Activated T-cell treated with anti-CD3 and anti-CD28 coated beads, Interleukin-2, amount 50 U/mL, for 48 hours (primary cell): ENCODE measurements at regions not wholly inside any gene's neighbourhood (a gene's known extent, or its start where the extent isn't known, plus 50 kb on each side); places are given as distances from the start of the nearest gene placed in this dataset.
"Not testable (repeated sequence)": the region's sequence is repeated elsewhere in the genome, so short reads cannot be mapped to it uniquely, and the experiment has no call there.

Experiments
- DNase-seq, 2 experiments: peaks; one replicate each; pipeline ENCODE4 v3.0.0-alpha.2; 2020

DNA sequence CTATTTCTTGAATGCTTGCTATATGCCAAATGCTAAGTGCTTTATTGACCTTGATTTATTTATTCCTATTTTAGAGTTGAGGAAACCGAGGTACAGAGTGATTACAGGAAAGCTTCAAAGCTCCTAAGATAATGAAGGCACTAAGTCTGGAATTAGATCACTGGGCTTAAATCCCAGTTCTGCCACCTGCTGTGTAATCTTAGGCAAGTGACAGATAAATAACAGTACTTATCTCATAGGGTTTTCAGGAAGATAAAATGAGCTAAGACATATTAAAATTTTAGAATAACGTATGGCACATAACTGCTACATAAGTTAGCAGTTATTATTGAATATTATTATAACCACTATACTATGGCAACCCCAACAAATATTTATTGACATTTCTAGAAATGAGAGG is 843.8 kb downstream of the DTWD2 start:
- no peak for DNase-seq

- no peak for DNase-seq
Measured at GRCh38 chr5:118139361-118139760, 849.0 kb downstream of the DTWD2 start.

- DNase-seq = no peak
Measured at GRCh38 chr5:118126159-118126558, 862.2 kb downstream of the DTWD2 start.

DNA sequence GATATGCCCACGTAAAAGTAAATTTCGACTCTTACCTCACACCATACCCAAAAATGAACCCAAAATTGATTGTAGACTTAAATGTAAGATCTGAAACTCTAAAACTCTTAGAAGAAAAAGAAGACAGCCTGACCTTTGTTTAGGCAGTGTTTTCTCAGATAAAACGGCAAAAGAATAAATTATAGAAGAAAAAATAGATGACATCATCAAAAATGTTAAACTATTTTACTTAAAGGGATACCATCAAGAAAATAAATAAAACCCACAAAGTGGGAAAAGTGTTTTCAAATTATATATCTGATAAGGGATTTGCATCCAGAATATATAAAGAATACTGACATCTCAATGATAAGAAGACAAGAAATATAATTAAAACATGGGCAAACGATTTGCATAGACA is 862.7 kb downstream of the DTWD2 start:
- no peak for DNase-seq

DNA sequence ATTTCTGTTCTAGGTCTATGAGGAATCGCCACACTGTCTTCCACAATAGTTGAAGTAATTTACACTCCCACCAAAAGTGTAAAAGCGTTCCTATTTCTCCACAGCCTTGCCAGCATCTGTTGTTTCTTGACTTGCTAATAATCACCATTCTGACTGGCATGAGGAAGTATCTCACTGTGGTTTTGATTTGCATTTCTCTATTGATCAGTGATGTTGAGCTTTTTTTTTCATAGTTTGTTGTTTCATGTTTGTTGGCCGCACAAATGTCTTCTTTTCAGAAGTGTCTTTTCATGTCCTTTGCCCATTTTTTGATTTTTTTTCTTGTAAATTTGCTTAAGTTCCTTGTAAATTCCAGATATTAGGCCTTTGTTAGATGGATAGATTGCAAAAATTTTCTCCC is 867.1 kb downstream of the DTWD2 start:
- DNase-seq = no peak

DNA sequence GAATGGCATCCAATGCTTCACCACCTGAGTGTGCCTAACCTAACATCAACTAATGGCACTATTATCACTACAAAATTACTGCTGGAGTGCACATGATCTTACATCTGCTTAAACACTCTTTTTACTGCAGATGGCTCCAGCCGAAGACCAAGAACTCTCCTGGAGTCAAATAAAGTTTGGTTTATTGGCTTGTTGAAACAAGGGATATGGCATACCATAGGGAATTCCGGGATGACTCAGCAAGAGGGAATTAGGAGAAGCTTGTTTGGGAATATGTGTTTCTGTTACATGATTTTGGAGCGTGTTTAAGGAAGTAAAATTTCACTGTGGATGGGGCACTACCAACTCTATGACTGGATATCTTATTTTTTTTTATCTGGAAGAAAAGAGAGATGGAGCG is 872.6 kb downstream of the DTWD2 start:
- no peak for DNase-seq

- no peak for DNase-seq
Measured at GRCh38 chr5:118111956-118112355, 876.4 kb downstream of the DTWD2 start.

DNA sequence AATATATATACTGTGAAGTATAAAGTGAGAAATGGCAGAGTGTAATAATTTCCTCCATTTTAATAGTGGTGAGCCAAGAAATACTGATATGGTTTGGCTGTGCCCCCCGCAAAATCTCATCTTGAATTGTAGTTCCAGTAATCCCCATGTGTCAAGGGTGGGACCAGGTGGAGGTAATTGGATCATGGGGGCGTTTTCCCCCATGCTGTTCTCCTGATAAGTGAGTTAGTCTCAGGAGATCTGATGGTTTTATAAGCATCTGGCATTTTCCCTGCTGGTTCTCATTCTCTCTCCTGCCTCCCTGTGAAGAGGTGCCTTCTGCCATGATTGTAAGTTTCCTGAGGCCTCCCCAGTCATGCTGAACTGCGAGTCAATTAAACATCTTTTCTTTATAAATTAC is 881.1 kb downstream of the DTWD2 start:
- DNase-seq = not testable (repeated sequence)

DNA sequence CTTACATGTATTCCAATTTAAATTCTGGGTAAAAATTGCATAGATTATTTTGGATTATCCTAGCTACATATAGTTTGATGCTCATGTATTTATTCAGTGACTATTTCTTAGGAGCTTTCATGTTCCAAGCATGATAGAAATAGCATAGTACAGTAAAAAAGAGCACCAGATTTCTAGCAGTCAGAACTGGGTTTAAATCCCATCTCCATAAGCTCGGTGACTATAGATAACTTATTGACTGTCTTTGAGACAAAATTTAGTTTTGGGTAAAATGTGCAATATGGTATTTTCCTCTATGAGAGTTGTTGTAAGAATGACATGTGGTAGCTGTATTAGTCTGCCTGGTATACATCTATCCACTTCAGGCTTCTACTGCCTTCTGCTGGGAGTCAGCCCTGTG is 889.6 kb downstream of the DTWD2 start:
- no peak for DNase-seq

- no peak for DNase-seq
Measured at GRCh38 chr5:118095115-118095514, 893.2 kb downstream of the DTWD2 start.

GRCh38 chr5:118088448-118088847 is 899.9 kb downstream of the DTWD2 start:
- DNase-seq = no peak

GRCh38 chr5:118076490-118076889 is 911.9 kb downstream of the DTWD2 start:
- no peak for DNase-seq

GRCh38 chr5:118070041-118070440 is 918.3 kb downstream of the DTWD2 start:
- DNase-seq = no peak

- DNase-seq = no peak
Measured at GRCh38 chr5:118069452-118069851, 918.9 kb downstream of the DTWD2 start.

DNA sequence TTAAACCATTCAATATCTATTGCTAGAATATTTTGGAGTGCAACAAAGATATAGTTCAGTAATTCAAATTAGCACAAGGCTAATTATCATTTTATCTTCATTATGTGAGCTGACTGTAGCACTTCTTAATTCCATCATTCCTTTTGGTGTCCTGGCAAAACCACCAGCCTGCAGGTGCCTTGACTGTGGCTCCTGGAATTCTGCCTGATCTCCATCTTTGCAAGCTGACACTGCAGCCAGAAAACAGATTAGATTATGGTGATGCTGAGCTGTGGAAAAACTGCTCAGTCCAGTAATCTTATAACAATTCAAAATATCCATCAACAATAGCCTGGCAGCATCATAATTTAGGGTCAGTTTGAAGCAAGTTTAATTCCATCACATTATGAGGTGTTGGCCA is 919.5 kb downstream of the DTWD2 start:
- no peak for DNase-seq

DNA sequence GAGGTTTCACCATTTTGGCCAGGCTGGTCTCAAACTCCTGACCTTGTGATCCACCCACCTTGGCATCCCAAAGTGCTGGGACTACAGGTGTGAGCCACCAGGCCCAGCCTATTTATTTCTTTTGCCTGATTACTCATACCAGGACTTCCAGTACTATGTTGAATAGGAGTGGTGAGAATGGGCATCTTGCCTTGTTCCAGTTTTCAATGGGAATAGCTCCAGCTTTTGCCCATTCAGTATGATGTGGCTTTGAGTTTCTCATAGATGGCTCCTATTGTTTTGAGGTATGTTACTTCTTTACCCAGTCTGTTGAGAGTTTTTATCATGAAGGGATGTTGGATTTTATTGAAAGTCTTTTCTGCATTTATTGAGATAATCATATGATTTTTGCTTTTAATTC is 924.5 kb downstream of the DTWD2 start:
- DNase-seq = not testable (repeated sequence)

- no peak for DNase-seq
Measured at GRCh38 chr5:118060833-118061232, 927.5 kb downstream of the DTWD2 start.

DNA sequence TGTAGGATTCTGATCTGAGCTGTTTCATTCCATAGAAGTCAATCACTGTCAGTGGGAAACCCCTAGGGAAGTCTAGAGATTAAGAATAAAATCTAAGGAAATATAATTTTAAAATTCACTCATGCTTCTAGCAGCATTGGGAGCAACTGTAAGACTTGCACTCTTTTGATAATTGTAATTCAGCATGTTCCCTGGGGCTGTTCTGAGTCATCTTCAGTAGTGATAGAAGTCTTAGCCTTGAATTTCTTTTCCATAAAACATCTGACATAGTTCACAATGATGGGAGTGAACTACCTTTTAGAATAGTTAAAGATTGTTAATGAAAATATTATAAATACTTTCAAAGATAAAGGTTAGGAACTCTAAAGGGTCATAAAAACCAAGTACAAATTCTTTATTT is 935.8 kb downstream of the DTWD2 start:
- DNase-seq = no peak

DNA sequence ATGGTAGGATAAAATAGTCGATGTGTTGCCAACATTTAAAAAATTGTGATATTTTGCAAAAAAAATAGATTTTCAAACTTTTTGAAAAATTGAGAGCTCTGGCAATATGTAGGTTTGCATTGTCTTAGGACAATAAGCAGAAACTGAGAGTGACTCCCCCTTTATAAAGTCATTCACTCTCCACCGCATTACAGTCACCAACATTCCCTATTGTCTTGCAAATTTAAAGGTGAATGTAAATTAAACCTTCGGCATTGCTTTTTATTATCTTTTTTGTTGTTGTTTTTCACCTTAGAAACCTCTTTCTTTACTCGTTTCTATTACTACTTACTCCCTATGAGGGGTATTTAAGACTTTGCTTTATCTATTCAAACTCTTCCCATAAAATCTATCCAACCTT is 944.2 kb downstream of the DTWD2 start:
- DNase-seq = no peak

DNA sequence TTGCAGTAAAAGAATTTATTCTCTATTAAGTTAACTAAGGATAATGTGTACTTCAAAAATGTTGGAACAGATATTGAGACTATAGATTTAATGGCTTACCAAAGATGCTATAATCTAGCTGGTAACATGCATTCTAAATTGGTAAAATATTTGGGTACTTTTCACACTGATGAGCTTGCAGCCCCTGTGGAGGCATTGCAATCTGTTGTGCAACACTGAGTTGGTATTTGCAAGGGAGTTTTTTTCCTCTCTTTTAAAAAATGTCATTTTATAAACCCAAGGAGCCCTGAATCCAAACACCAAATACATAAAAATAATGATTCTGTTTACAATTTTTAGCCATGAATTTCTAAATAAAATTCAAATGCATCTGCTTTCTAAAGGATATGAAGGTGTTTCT is 944.8 kb downstream of the DTWD2 start:
- DNase-seq = no peak

- no peak for DNase-seq
Measured at GRCh38 chr5:118042076-118042475, 946.3 kb downstream of the DTWD2 start.

DNA sequence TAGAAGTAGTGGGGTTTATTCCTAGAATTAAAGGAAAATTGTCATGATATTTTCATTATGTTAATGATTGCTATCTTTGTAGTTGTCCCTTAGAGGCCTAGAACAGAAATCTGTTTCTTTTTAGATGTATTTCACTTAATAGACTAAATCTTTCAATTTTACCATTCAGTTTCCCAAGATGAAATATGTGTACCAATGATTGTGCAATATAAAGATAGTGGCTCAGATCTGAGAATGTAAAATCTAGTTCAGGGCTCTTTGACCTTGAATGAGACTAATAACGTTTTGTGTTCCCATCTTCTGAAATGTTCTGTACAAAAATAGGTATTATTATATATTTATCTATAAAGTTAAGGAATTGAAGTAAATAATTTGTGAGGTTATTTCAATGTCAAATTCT is 947.9 kb downstream of the DTWD2 start:
- DNase-seq = no peak

GRCh38 chr5:118033686-118034338 is 954.5 kb downstream of the DTWD2 start:
- no peak for DNase-seq

- DNase-seq = no peak
Measured at GRCh38 chr5:118029807-118030206, 958.5 kb downstream of the DTWD2 start.

DNA sequence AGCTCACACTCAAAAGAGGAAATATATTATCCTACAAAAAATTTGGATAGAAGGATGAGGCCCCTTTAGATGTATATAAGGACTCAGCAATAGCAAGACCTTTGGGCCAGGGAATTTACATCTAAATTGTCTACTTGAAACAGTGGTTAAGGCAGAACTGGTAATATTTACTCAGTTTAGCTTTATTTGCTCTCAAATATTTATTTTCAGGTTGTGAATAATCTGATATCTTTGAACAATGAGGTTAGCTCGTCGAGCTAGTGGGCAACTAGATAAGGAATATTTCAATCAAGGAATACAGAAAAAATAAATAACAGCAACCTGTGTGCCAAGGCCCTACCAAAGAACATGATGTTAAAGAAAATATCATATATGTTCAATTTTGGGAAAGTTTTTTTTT is 966.3 kb downstream of the DTWD2 start:
- no peak for DNase-seq

DNA sequence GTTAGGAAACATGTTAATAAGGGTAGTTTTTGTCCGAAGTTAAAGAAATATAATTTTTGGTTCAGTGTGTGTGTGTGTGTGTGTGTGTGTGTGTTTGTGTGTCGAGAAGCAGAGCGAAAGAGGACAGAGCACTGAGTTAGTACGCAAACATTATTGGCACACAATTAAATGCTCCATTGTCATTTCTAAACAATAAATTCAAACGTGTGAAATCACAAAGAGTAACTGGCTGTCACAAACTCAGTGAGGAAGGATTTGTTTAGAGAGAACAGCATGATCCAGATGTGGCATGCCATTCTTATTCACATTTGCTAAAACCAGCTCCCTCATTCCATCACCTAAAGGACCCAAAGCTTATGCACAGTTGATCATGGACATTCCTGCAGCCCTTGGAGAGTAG is 970.8 kb downstream of the DTWD2 start:
- DNase-seq = no peak
